ENCODE measurements at regions not wholly inside any gene's neighbourhood (a gene's known extent, or its start where the extent isn't known, plus 50 kb on each side); places are given as distances from the start of the nearest gene placed in this dataset.
A peak's percentile ranks its signal among the peaks of the same experiment; 100 is the strongest.

- no peak overlapping the region for H3K4me3 ChIP-seq (ENCODE audit: low read depth, low read length)
- TF ChIP-seq, protein P1, sequence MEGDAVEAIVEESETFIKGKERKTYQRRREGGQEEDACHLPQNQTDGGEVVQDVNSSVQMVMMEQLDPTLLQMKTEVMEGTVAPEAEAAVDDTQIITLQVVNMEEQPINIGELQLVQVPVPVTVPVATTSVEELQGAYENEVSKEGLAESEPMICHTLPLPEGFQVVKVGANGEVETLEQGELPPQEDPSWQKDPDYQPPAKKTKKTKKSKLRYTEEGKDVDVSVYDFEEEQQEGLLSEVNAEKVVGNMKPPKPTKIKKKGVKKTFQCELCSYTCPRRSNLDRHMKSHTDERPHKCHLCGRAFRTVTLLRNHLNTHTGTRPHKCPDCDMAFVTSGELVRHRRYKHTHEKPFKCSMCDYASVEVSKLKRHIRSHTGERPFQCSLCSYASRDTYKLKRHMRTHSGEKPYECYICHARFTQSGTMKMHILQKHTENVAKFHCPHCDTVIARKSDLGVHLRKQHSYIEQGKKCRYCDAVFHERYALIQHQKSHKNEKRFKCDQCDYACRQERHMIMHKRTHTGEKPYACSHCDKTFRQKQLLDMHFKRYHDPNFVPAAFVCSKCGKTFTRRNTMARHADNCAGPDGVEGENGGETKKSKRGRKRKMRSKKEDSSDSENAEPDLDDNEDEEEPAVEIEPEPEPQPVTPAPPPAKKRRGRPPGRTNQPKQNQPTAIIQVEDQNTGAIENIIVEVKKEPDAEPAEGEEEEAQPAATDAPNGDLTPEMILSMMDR (IDR thresholded peaks at IDR 0.05; ENCODE audit: insufficient read depth, low read length, missing control alignments) = no peak
- no peak for DNase-seq (ENCODE audit: low read depth, low spot score)
- ChIA-PET POLR2A (no interaction called here), CTCF (no interaction called here)
Observed at GRCh38 chr6:4665489-4666417, 110.5 kb upstream of the CDYL start.

GRCh38 chr6:4664911-4665310 is 111.3 kb upstream of the CDYL start:
- DNase-seq (ENCODE audit: low read depth, low spot score) = no peak
- ChIA-PET POLR2A (no interaction called here), CTCF (interaction anchor here (0.8 kb wide), 1 partner anchor 51 kb away, joined by 3 read pairs; no protein-coding TSS in a partner anchor)
- H3K4me3 ChIP-seq (ENCODE audit: low read depth, low read length) = no peak overlapping the region
- TF ChIP-seq, protein P1 (IDR thresholded peaks at IDR 0.05; ENCODE audit: insufficient read depth, low read length, missing control alignments) = no peak

DNA sequence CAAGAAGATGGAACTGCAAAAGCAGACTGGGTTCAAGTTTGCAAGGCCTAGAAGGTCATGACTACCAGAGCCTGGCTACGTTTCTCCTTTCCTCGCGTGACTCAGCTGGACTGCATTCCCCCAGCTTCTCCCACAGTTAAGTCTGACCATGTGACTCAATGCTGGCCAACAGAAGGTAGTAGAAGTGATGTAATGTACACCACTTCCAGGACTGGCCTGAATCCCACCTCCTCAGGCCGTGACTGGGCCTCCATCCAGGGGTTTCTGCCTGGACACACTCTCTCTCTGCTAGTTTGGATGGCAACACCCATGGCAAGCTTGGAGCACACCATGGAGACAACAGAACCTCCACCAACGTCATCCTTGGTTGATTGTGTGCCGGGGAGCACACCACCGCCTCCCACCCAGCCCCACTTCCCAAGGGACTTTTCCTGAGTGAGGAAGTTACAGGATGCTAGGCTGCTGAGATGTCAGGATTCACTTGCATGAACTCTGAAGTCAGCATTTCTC is 112.0 kb upstream of the CDYL start:
- ChIA-PET CTCF (interaction anchor here (0.6 to 0.8 kb wide), 2 partner anchors 51 to 1164 kb away, joined by 3 read pairs; no protein-coding TSS in a partner anchor), POLR2A (no interaction called here)
- H3K4me3 ChIP-seq (ENCODE audit: low read depth, low read length) = no peak overlapping the region
- TF ChIP-seq, protein P1 (IDR thresholded peaks at IDR 0.05; ENCODE audit: insufficient read depth, low read length, missing control alignments) = no peak
- DNase-seq (ENCODE audit: low read depth, low spot score) = peak; percentile 49

GRCh38 chr6:4662886-4663285 is 113.3 kb upstream of the CDYL start:
- ChIA-PET POLR2A (no interaction called here), CTCF (no interaction called here)
- no peak overlapping the region for H3K4me3 ChIP-seq (ENCODE audit: low read depth, low read length)
- no peak for DNase-seq (ENCODE audit: low read depth, low spot score)
- TF ChIP-seq, protein P1 (IDR thresholded peaks at IDR 0.05; ENCODE audit: insufficient read depth, low read length, missing control alignments) = no peak

- ChIA-PET CTCF (no interaction called here), POLR2A (interaction anchor here (0.5 kb wide), 1 partner anchor 268 kb away, joined by 3 read pairs; no protein-coding TSS in a partner anchor)
- no peak overlapping the region for H3K4me3 ChIP-seq (ENCODE audit: low read depth, low read length)
- TF ChIP-seq, protein P1 (IDR thresholded peaks at IDR 0.05; ENCODE audit: insufficient read depth, low read length, missing control alignments) = no peak
- DNase-seq (ENCODE audit: low read depth, low spot score) = no peak
Observed at GRCh38 chr6:4661391-4661790, 114.8 kb upstream of the CDYL start.
